IMR-90 (cell line): ENCODE measurements at regions not wholly inside any gene's neighbourhood (a gene's known extent, or its start where the extent isn't known, plus 50 kb on each side); places are given as distances from the start of the nearest gene placed in this dataset.

Experiments used
- ATAC-seq: fragments of 200-7000 bp; cut with Tn5 transposase; 2 replicates; pipeline ENCODE4 v1.9.1; 2020; ENCODE audit warnings: low read depth, mild to moderate bottlenecking, moderate library complexity
- BruUV-seq: library from RNA; stranded (reverse); fragments of 400-500 nt; replicated peaks from 2 replicates; lab custom pipeline; 2021; lab: Mats Ljungman, UMichigan
- CTCF ChIA-PET: fragments of 300-600 bp; formaldehyde crosslinking; extraction: SDS; loops from one replicate; lab custom pipeline; 2021; ENCODE audit warnings: antibody characterized with exemption; lab: Yijun Ruan, JAX
- POLR2A ChIA-PET: fragments of 300-600 bp; sonication (Branson Sonifier 250); formaldehyde crosslinking; loops from one replicate; lab custom pipeline; 2022; ENCODE audit warnings: antibody characterized with exemption; ENCODE audit not compliant: unreplicated experiment; lab: Charles Lee
- DNase-seq: peaks from one replicate; pipeline ENCODE4 v3.0.0; 2013
- H2AFZ ChIP-seq: replicated peaks from 2 replicates; pipeline ENCODE3; 2013; ENCODE audit warnings: low read length, mild to moderate bottlenecking; ENCODE audit not compliant: poor library complexity
- H2AK5ac ChIP-seq: 2 replicates; pipeline ENCODE4 v1.6.1; 2013; ENCODE audit warnings: low read depth, low read length, inconsistent platforms
- H2AK9ac ChIP-seq: replicated peaks from 2 replicates; pipeline ENCODE3; 2013; ENCODE audit warnings: mild to moderate bottlenecking, low read depth, low read length, moderate library complexity; ENCODE audit not compliant: poor library complexity
- H2BK120ac ChIP-seq: 2 replicates; pipeline ENCODE4 v1.6.1; 2013; ENCODE audit warnings: low read depth, low read length, inconsistent platforms
- H2BK15ac ChIP-seq: 3 replicates; pipeline ENCODE4 v1.6.1; 2013; ENCODE audit warnings: low read depth, low read length, inconsistent platforms
- H2BK20ac ChIP-seq: 2 replicates; pipeline ENCODE4 v1.6.1; 2013; ENCODE audit warnings: low read depth, mild to moderate bottlenecking, inconsistent platforms, low read length, moderate library complexity
- H2BK5ac ChIP-seq: 2 replicates; pipeline ENCODE4 v1.6.1; 2013; ENCODE audit warnings: mild to moderate bottlenecking, low read depth, low read length, inconsistent platforms; ENCODE audit not compliant: poor library complexity, severe bottlenecking
- H3K14ac ChIP-seq: replicated peaks from 2 replicates; pipeline ENCODE4 v1.6.1; 2013; ENCODE audit warnings: low read depth, low read length, inconsistent platforms
- H3K18ac ChIP-seq: 2 replicates; pipeline ENCODE4 v1.6.1; 2013; ENCODE audit warnings: low read depth, low read length, control low read depth
- H3K23ac ChIP-seq: 2 replicates; pipeline ENCODE4 v1.6.1; 2013; ENCODE audit warnings: low read depth, low read length, inconsistent platforms
- H3K27ac ChIP-seq: 2 replicates; pipeline ENCODE4 v1.5.1; 2013; ENCODE audit warnings: mild to moderate bottlenecking, control low read depth, low read length; ENCODE audit not compliant: insufficient read depth
- H3K27me3 ChIP-seq: 2 replicates; pipeline ENCODE4 v1.6.1; 2013; ENCODE audit warnings: low read length; ENCODE audit not compliant: control insufficient read depth, insufficient read depth
- H3K36me3 ChIP-seq: 2 replicates; pipeline ENCODE4 v1.6.1; 2013; ENCODE audit warnings: low read length, mixed read lengths; ENCODE audit not compliant: control insufficient read depth, insufficient read depth
- H3K4ac ChIP-seq: 2 replicates; pipeline ENCODE4 v1.6.1; 2013; ENCODE audit warnings: low read depth, low read length, inconsistent platforms
- H3K4me1 ChIP-seq: 2 replicates; pipeline ENCODE4 v1.6.1; 2013; ENCODE audit warnings: low read length, mixed read lengths; ENCODE audit not compliant: control insufficient read depth, insufficient read depth
- H3K4me2 ChIP-seq: 2 replicates; pipeline ENCODE4 v1.6.1; 2013; ENCODE audit warnings: low read depth, mild to moderate bottlenecking, control low read depth, low read length, moderate library complexity
- H3K4me3 ChIP-seq: 2 replicates; pipeline ENCODE4 v1.5.1; 2013; ENCODE audit warnings: low read depth, mild to moderate bottlenecking, control low read depth, low read length, moderate library complexity; ENCODE audit not compliant: insufficient read depth
- H3K56ac ChIP-seq: 2 replicates; pipeline ENCODE4 v1.6.1; 2013; ENCODE audit warnings: low read length, inconsistent platforms; ENCODE audit not compliant: insufficient read depth; ENCODE audit errors: extremely low read depth
- H3K79me1 ChIP-seq, 2 experiments: 2 replicates each; pipeline ENCODE4 v1.6.1; 2013; ENCODE audit warnings: low read length in 2 of 2, inconsistent platforms in 1 of 2, low read depth in 1 of 2
- H3K9ac ChIP-seq: 2 replicates; pipeline ENCODE4 v1.6.1; 2013; ENCODE audit warnings: low read depth, low read length, control low read depth
- H3K9me1 ChIP-seq: 2 replicates; pipeline ENCODE4 v1.6.1; 2013; ENCODE audit warnings: low read length, inconsistent platforms; ENCODE audit not compliant: insufficient read depth
- H3K9me3 ChIP-seq: 2 replicates; pipeline ENCODE4 v1.6.1; 2013; ENCODE audit warnings: low read length; ENCODE audit not compliant: control insufficient read depth, insufficient read depth
- H4K20me1 ChIP-seq: 2 replicates; pipeline ENCODE4 v1.6.1; 2013; ENCODE audit warnings: low read length, inconsistent platforms; ENCODE audit not compliant: insufficient read depth
- H4K5ac ChIP-seq: 2 replicates; pipeline ENCODE4 v1.6.1; 2013; ENCODE audit warnings: mild to moderate bottlenecking, low read depth, low read length, control low read depth
- H4K8ac ChIP-seq, 2 experiments: 2 replicates each; pipeline ENCODE4 v1.6.1; 2013; ENCODE audit warnings: low read depth in 2 of 2, low read length in 2 of 2, control low read depth in 1 of 2, inconsistent platforms in 1 of 2
- H4K91ac ChIP-seq: 2 replicates; pipeline ENCODE4 v1.6.1; 2013; ENCODE audit warnings: low read depth, low read length, inconsistent platforms; ENCODE audit not compliant: insufficient read depth
- BHLHE40 ChIP-seq: fragments of 150-350 bp; IDR thresholded peaks from 2 replicates; pipeline ENCODE4 v1.6.1; 2016; ENCODE audit warnings: mild to moderate bottlenecking, low read depth, low read length
- CEBPB ChIP-seq: IDR thresholded peaks from 2 replicates; pipeline ENCODE4 v1.6.1; 2012; ENCODE audit warnings: low read depth, low read length, improper control_type of control experiment
- CHD1 ChIP-seq: IDR thresholded peaks from 2 replicates; pipeline ENCODE4 v1.6.1; 2012; ENCODE audit warnings: low read depth, low read length, improper control_type of control experiment
- CTCF ChIP-seq: conservative IDR thresholded peaks from 2 replicates; pipeline ENCODE4 v1.5.1; 2012; ENCODE audit warnings: mild to moderate bottlenecking, low read depth, low read length, improper control_type of control experiment
- ELK1 ChIP-seq: fragments of 150-350 bp; IDR thresholded peaks from 2 replicates; pipeline ENCODE4 v1.6.1; 2016; ENCODE audit warnings: low read depth, mild to moderate bottlenecking, low read length, moderate library complexity, borderline replicate concordance
- FOS ChIP-seq: fragments of 150-350 bp; IDR thresholded peaks from 2 replicates; pipeline ENCODE4 v1.6.1; 2016; ENCODE audit warnings: low read depth, low read length
- MAFK ChIP-seq: IDR thresholded peaks from 2 replicates; pipeline ENCODE4 v1.6.1; 2012; ENCODE audit warnings: low read depth, low read length, improper control_type of control experiment
- MAZ ChIP-seq: IDR thresholded peaks from 2 replicates; pipeline ENCODE4 v1.6.1; 2012; ENCODE audit warnings: low read depth, mild to moderate bottlenecking, low read length, improper control_type of control experiment, moderate library complexity, borderline replicate concordance
- MXI1 ChIP-seq: IDR thresholded peaks from 2 replicates; pipeline ENCODE4 v1.6.1; 2012; ENCODE audit warnings: low read depth, mild to moderate bottlenecking, low read length, moderate library complexity, borderline replicate concordance
- NFE2L2 ChIP-seq: fragments of 150-350 bp; IDR thresholded peaks from 2 replicates; pipeline ENCODE4 v1.6.1; 2016; ENCODE audit warnings: low read depth, mild to moderate bottlenecking, low read length
- POLR2A ChIP-seq: IDR thresholded peaks from 2 replicates; pipeline ENCODE4 v1.6.1; 2012; ENCODE audit warnings: mild to moderate bottlenecking, low read depth, low read length
- RAD21 ChIP-seq: IDR thresholded peaks from 2 replicates; pipeline ENCODE4 v1.6.1; 2012; ENCODE audit warnings: low read length, improper control_type of control experiment
- RCOR1 ChIP-seq: IDR thresholded peaks from 2 replicates; pipeline ENCODE4 v1.6.1; 2012; ENCODE audit warnings: mild to moderate bottlenecking, low read length, improper control_type of control experiment; ENCODE audit not compliant: insufficient replicate concordance
- RFX5 ChIP-seq: IDR thresholded peaks from 2 replicates; pipeline ENCODE4 v1.8.0; 2012; ENCODE audit warnings: low read depth, mild to moderate bottlenecking, low read length, moderate library complexity
- SMC3 ChIP-seq: fragments of 150-350 bp; IDR thresholded peaks from 2 replicates; pipeline ENCODE4 v1.6.1; 2016; ENCODE audit warnings: low read depth, mild to moderate bottlenecking, antibody characterized with exemption, low read length, moderate library complexity
- USF2 ChIP-seq: fragments of 150-350 bp; IDR thresholded peaks from 2 replicates; pipeline ENCODE4 v1.6.1; 2017; ENCODE audit warnings: mild to moderate bottlenecking, antibody characterized with exemption, low read length, low read depth
- dilution Hi-C: fragments of 300-500 bp; cut with HindIII; formaldehyde crosslinking; loops from one replicate; pipeline ENCODE4 v1.14.3; 2018; ENCODE audit warnings: low sequenced_read_pairs; ENCODE audit not compliant: unreplicated experiment
- in situ Hi-C: fragments of 300-500 bp; cut with MboI; formaldehyde crosslinking; loops from 3 replicates; pipeline ENCODE4 v1.14.3; 2019; ENCODE audit warnings: low sequenced_read_pairs, inconsistent platforms, mixed read lengths
- intact Hi-C: fragments of 100-400 bp; cut with micrococcal nuclease; formaldehyde crosslinking; loops from 2 replicates; pipeline ENCODE4 v1.10.0; 2022

GRCh38 chr1:219541946-219542345, 71.0 kb downstream of the ZC3H11B start:
- intact Hi-C loops: no loop called here
- BruUV-seq: no TSS peak
- H4K91ac ChIP-seq: no peak overlapping the region

More at GRCh38 chr1:219541946-219542345, 71.0 kb downstream of the ZC3H11B start:
- Histone ChIP-seq H3K4me2 (no peak overlapping the region), H3K14ac (no peak overlapping the region), H3K23ac (no peak overlapping the region), H3K4me3 (no peak overlapping the region), H3K79me1 (no peaks in the 10 kb centered on the region), H3K56ac (no peak overlapping the region), H3K4me1 (no peaks in the 10 kb centered on the region), H2BK120ac (no peak overlapping the region), H3K18ac (no peak overlapping the region), H3K27ac (no peak overlapping the region), H3K4ac (no peak overlapping the region), H2AFZ (no peak overlapping the region), H2AK9ac (no peak overlapping the region), H3K9ac (no peak overlapping the region), H4K5ac (no peak overlapping the region), H3K36me3 (no peaks in the 10 kb centered on the region), H3K9me1 (no peaks in the 10 kb centered on the region), H2BK20ac (no peak overlapping the region), H3K27me3 (no peaks in the 10 kb centered on the region; the same call in 1 of the 2 replicates), H3K9me3 (no peaks in the 10 kb centered on the region), H4K20me1 (no peaks in the 10 kb centered on the region), H4K8ac (no peak overlapping the region), H2BK15ac (no peak overlapping the region), H2BK5ac (no peak overlapping the region), H2AK5ac (no peak overlapping the region)
- CTCF ChIA-PET: interaction anchor here (0.6 to 1.3 kb wide), 2 partner anchors 64 to 119 kb away, joined by 3 read pairs; no protein-coding TSS in a partner anchor
- ATAC-seq: no peak
- in situ Hi-C loops (no loop called here), dilution Hi-C loops (no loop called here)
- no peak for DNase-seq
- POLR2A ChIA-PET: no interaction called here
- TF ChIP-seq FOS: no peak
- no peak for TF ChIP-seq RAD21
- TF ChIP-seq CHD1: no peak
- no peak for TF ChIP-seq ELK1
- TF ChIP-seq SMC3: no peak
- no peak for TF ChIP-seq USF2
- no peak for TF ChIP-seq POLR2A
- no peak for TF ChIP-seq MAZ
- TF ChIP-seq BHLHE40: no peak
- no peak for TF ChIP-seq RCOR1
- TF ChIP-seq MAFK: no peak
- no peak for TF ChIP-seq NFE2L2
- no peak for TF ChIP-seq CTCF
- TF ChIP-seq CEBPB: no peak
- no peak for TF ChIP-seq MXI1
- no peak for TF ChIP-seq RFX5
